B cell (primary cell): ENCODE measurements at regions not wholly inside any gene's neighbourhood (a gene's known extent, or its start where the extent isn't known, plus 50 kb on each side); places are given as distances from the start of the nearest gene placed in this dataset.

Experiments
- ATAC-seq: fragments of 200-7000 bp; cut with Tn5 transposase; one replicate; pipeline ENCODE4 v1.10.0; 2021; ENCODE audit warnings: low read depth, mild to moderate bottlenecking, moderate number of reproducible peaks, moderate library complexity
- CTCF ChIA-PET: fragments of 350-600 bp; sonication (Branson Sonifier 250); formaldehyde crosslinking; loops from one replicate; lab custom pipeline; 2021; ENCODE audit warnings: antibody characterized with exemption, inconsistent platforms; lab: Charles Lee
- POLR2A ChIA-PET: fragments of 350-600 bp; sonication (Branson Sonifier 250); formaldehyde crosslinking; loops from one replicate; lab custom pipeline; 2021; ENCODE audit warnings: antibody characterized with exemption; lab: Charles Lee
- DNase-seq: peaks from one replicate; pipeline ENCODE4 v3.0.0; 2013
- H2AFZ ChIP-seq: 2 replicates; pipeline ENCODE4 v1.6.1; 2012; ENCODE audit warnings: mild to moderate bottlenecking, low read depth, low read length; ENCODE audit not compliant: insufficient read depth, poor library complexity, severe bottlenecking
- H3K27ac ChIP-seq, 2 donors: 1 replicate in 1 of 2; 2 replicates in 1 of 2; pipeline ENCODE4 v1.5.1; 2012 to 2013; ENCODE audit warnings: low read length in 2 of 2, mild to moderate bottlenecking in 2 of 2, moderate library complexity in 1 of 2
- H3K27me3 ChIP-seq, 4 experiments: fragments of 200-600 bp in 1 of 4; sonication (generic) in 1 of 4; replicated peaks in 1 of 4; 1 replicate in 2 of 4; 2 replicates in 2 of 4; pipeline versions ENCODE4 v1.6.1 to v1.7.0; 2013 to 2016; ENCODE audit warnings: low read length in 3 of 4, mild to moderate bottlenecking in 2 of 4, mixed read lengths in 1 of 4, moderate library complexity in 1 of 4; ENCODE audit not compliant: insufficient read depth in 4 of 4, control insufficient read depth in 3 of 4; ENCODE audit errors: control extremely low read depth in 1 of 4
- H3K36me3 ChIP-seq, 2 experiments: replicated peaks in 1 of 2; 1 replicate in 1 of 2; 2 replicates in 1 of 2; pipeline versions ENCODE4 v1.6.1 to v1.7.1; 2013; ENCODE audit warnings: low read length in 1 of 2; ENCODE audit not compliant: insufficient read depth in 2 of 2, control insufficient read depth in 1 of 2; ENCODE audit errors: control extremely low read depth in 1 of 2, extremely low read depth in 1 of 2
- H3K4me1 ChIP-seq, 2 donors: fragments of 200-600 bp in 1 of 2; sonication (generic) in 1 of 2; 1 replicate in 1 of 2; 2 replicates in 1 of 2; pipeline versions ENCODE4 v1.5.1 to v1.6.1; 2013 to 2017; ENCODE audit warnings: low read length in 2 of 2; ENCODE audit not compliant: control insufficient read depth in 2 of 2, insufficient read depth in 2 of 2
- H3K4me2 ChIP-seq: replicated peaks from 2 replicates; pipeline ENCODE3; 2012; ENCODE audit warnings: mild to moderate bottlenecking, low read depth, low read length; ENCODE audit not compliant: poor library complexity, severe bottlenecking
- H3K4me3 ChIP-seq, 5 experiments: fragments of 200-600 bp in 1 of 5; sonication (generic) in 1 of 5; 1 replicate in 3 of 5; 2 replicates in 2 of 5; pipeline versions ENCODE4 v1.5.1 to v1.7.0; 2011 to 2016; ENCODE audit warnings: low read length in 4 of 5, mild to moderate bottlenecking in 4 of 5, low read depth in 2 of 5, control low read depth in 1 of 5, moderate library complexity in 1 of 5; ENCODE audit not compliant: insufficient read depth in 1 of 5; ENCODE audit errors: control extremely low read depth in 1 of 5, extremely low read depth in 1 of 5
- H3K79me2 ChIP-seq: fragments of 200-600 bp; sonication (generic); one replicate; pipeline ENCODE4 v1.6.0; 2016; ENCODE audit warnings: low read length; ENCODE audit not compliant: control insufficient read depth, insufficient read depth
- H3K9ac ChIP-seq: fragments of 200-600 bp; sonication (generic); 2 replicates; pipeline ENCODE4 v1.6.1; 2017; ENCODE audit warnings: mild to moderate bottlenecking, low read length, moderate library complexity
- H3K9me3 ChIP-seq, 3 donors: one replicate each; pipeline versions ENCODE4 v1.6.1 to v1.7.1; 2013; ENCODE audit warnings: low read length in 2 of 3; ENCODE audit not compliant: control insufficient read depth in 2 of 3, insufficient read depth in 1 of 3; ENCODE audit errors: control extremely low read depth in 1 of 3
- H4K20me1 ChIP-seq: 2 replicates; pipeline ENCODE4 v1.6.0; 2012; ENCODE audit warnings: mild to moderate bottlenecking, low read length; ENCODE audit not compliant: insufficient read depth, control insufficient read depth, poor library complexity, severe bottlenecking
- H3K27ac Mint-ChIP-seq: one replicate; pipeline ENCODE4 v1.8.0; 2021; ENCODE audit warnings: mixed read lengths
- H3K27me3 Mint-ChIP-seq: one replicate; pipeline ENCODE4 v1.8.0; 2021; ENCODE audit warnings: mixed read lengths
- H3K4me1 Mint-ChIP-seq: one replicate; pipeline ENCODE4 v1.8.0; 2021; ENCODE audit warnings: mixed read lengths
- H3K4me3 Mint-ChIP-seq: one replicate; pipeline ENCODE4 v1.8.0; 2021; ENCODE audit warnings: mixed read lengths
- H3K9me3 Mint-ChIP-seq: one replicate; pipeline ENCODE4 v1.8.0; 2022; ENCODE audit warnings: mixed read lengths; ENCODE audit not compliant: insufficient read depth
- EZH2 ChIP-seq: IDR thresholded peaks from 2 replicates; pipeline ENCODE4 v1.6.1; 2012; ENCODE audit warnings: borderline replicate concordance, low read depth, mild to moderate bottlenecking, moderate library complexity, low read length; ENCODE audit not compliant: insufficient read depth, poor library complexity, severe bottlenecking
- WGBS: methylation state at CpG from one replicate; pipeline ENCODE4 v1.1.5; 2013; ENCODE audit warnings: missing lambda C conversion rate; ENCODE audit not compliant: insufficient coverage; 5-methylcytosine and 5-hydroxymethylcytosine counted together
- intact Hi-C: fragments of 100-400 bp; cut with micrococcal nuclease; formaldehyde crosslinking; loops from one replicate; pipeline ENCODE4 v1.10.0; 2022
- TF ChIP-seq, protein P1 (sequence below): fragments of 200-600 bp; IDR thresholded peaks from one replicate; pipeline ENCODE4 v1.8.0; 2022; ENCODE audit warnings: antibody characterized with exemption, mild to moderate bottlenecking

GRCh38 chr1:166283600-166283999, 116.8 kb upstream of the FAM78B start:
- Histone ChIP-seq H3K9ac (no peak overlapping the region), H3K27me3 (no peaks in the 10 kb centered on the region), H3K9me3 (no peaks in the 10 kb centered on the region), H3K36me3 (no peaks in the 10 kb centered on the region), H3K79me2 (no peaks in the 10 kb centered on the region), H3K4me1 (no peaks in the 10 kb centered on the region), H3K4me3 (no peak overlapping the region), H2AFZ (no peak overlapping the region), H4K20me1 (no peaks in the 10 kb centered on the region), H3K4me2 (no peak overlapping the region), H3K27ac (no peak overlapping the region)
- Mint-ChIP-seq H3K4me1 (no peaks in the 10 kb centered on the region), H3K27ac (no peak overlapping the region), H3K9me3 (peaks cover 3% of the 10 kb centered on the region), H3K27me3 (peaks cover 7% of the 10 kb centered on the region), H3K4me3 (no peak overlapping the region)
- WGBS = 82% methylated on average over 5 of the region's 5 CpGs
- DNase-seq = no peak
- intact Hi-C loops = no loop called here
- no peak for ATAC-seq
- ChIA-PET POLR2A (no interaction called here), CTCF (no interaction called here)
- TF ChIP-seq, protein P1, sequence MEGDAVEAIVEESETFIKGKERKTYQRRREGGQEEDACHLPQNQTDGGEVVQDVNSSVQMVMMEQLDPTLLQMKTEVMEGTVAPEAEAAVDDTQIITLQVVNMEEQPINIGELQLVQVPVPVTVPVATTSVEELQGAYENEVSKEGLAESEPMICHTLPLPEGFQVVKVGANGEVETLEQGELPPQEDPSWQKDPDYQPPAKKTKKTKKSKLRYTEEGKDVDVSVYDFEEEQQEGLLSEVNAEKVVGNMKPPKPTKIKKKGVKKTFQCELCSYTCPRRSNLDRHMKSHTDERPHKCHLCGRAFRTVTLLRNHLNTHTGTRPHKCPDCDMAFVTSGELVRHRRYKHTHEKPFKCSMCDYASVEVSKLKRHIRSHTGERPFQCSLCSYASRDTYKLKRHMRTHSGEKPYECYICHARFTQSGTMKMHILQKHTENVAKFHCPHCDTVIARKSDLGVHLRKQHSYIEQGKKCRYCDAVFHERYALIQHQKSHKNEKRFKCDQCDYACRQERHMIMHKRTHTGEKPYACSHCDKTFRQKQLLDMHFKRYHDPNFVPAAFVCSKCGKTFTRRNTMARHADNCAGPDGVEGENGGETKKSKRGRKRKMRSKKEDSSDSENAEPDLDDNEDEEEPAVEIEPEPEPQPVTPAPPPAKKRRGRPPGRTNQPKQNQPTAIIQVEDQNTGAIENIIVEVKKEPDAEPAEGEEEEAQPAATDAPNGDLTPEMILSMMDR = no peak
- TF ChIP-seq EZH2 = no peak

DNA sequence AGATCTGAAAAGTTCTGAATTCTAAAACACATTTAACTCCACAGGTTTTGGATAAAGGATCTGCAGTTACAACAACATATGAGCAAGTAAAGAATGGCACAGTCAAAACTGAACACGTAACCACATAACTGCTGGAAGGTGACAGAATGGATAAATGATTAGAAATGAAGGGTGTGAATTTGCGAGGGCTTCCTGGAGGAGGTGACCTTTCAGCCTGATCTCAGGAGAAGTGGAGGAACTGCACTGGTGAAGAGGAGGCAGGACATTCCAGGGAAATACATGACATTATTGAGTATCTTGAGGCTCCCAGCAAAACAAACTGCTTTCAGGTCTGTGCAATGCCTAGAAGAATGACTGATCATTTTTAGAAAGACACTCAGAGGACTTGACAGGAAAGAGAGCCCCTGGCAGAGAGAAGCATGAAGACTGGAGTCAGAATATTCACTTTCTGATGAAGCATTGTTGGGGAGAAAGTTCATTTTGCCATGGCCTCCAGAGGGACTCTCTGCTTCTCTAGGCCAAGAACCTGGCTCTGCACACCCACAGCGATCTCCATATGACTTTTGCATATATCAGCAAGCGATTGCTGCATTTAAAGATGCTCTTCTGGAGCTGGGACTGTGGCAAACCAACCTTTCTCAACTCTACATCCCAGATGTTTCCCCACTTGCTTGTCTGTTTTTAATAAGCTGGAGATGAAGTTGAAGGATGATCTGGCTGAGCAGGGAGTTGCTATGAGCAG, 122.7 kb upstream of the FAM78B start:
- Mint-ChIP-seq H3K27me3 (peaks cover 5% of the 10 kb centered on the region), H3K4me3 (no peak overlapping the region), H3K27ac (no peak overlapping the region), H3K9me3 (no peaks in the 10 kb centered on the region), H3K4me1 (no peaks in the 10 kb centered on the region)
- no peak for DNase-seq
- H3K4me1 ChIP-seq = no peaks in the 10 kb centered on the region
- H3K4me2 ChIP-seq = no peak overlapping the region
- H4K20me1 ChIP-seq = no peaks in the 10 kb centered on the region
- ATAC-seq = no peak
- intact Hi-C loops = no loop called here
- WGBS = 89% methylated on average over 4 of the region's 4 CpGs
- H3K27me3 ChIP-seq = no peaks in the 10 kb centered on the region
- CTCF ChIA-PET = no interaction called here
- H2AFZ ChIP-seq = no peak overlapping the region
- H3K9me3 ChIP-seq = no peaks in the 10 kb centered on the region
- no peak overlapping the region for H3K4me3 ChIP-seq
- no peak overlapping the region for H3K9ac ChIP-seq
- POLR2A ChIA-PET = no interaction called here
- TF ChIP-seq, protein P1 = no peak
- TF ChIP-seq EZH2 = no peak
- H3K36me3 ChIP-seq = no peaks in the 10 kb centered on the region
- no peaks in the 10 kb centered on the region for H3K79me2 ChIP-seq
- no peak overlapping the region for H3K27ac ChIP-seq
